ENCODE measurements at regions not wholly inside any gene's neighbourhood (a gene's known extent, or its start where the extent isn't known, plus 50 kb on each side); places are given as distances from the start of the nearest gene placed in this dataset.

DNA sequence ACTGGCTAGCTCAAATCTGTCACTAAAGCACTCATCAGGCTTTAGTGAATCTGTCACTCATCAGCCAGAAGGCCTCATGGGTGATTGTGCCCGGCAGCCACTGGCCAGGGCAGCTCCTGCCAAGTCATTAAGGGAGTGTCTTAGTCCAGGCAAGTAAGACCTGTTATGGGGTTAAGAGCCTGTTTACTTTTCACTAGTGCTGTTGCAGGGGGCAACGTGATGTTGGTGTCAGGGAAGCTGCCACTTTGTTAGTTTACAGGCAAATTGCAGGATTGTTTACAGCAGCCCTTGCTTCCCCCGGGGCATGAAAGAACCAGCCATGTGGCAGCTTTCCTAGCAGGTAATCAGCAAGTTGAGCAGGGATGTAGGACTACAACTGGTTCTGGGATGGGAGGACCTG, 155.6 kb upstream of the NCAM1 start:
- DNase-seq (ENCODE audit: extremely low spot score), result no peak
- TF ChIP-seq CTBP1 (IDR thresholded peaks at IDR 0.05; ENCODE audit: borderline replicate concordance) (no peak), FOXK2 (IDR thresholded peaks at IDR 0.05) (no peak), ARNT (IDR thresholded peaks at IDR 0.05) (no peak), HDGF (IDR thresholded peaks at IDR 0.05; ENCODE audit: borderline replicate concordance) (no peak), LEF1 (IDR thresholded peaks at IDR 0.05; ENCODE audit: borderline replicate concordance) (no peak), L3MBTL2 (conservative IDR thresholded peaks at IDR 0.05) (no peak), NFRKB (IDR thresholded peaks at IDR 0.05) (no peak), SP1 (IDR thresholded peaks at IDR 0.05) (no peak), FOXM1 (IDR thresholded peaks at IDR 0.05; ENCODE audit: borderline replicate concordance) (no peak), BHLHE40 (IDR thresholded peaks at IDR 0.05; ENCODE audit: borderline replicate concordance) (no peak), ELF4 (IDR thresholded peaks at IDR 0.05) (no peak), ZNF384 (IDR thresholded peaks at IDR 0.05) (no peak), SUZ12 (IDR thresholded peaks at IDR 0.05) (no peak)
- TF ChIP-seq, protein P1, sequence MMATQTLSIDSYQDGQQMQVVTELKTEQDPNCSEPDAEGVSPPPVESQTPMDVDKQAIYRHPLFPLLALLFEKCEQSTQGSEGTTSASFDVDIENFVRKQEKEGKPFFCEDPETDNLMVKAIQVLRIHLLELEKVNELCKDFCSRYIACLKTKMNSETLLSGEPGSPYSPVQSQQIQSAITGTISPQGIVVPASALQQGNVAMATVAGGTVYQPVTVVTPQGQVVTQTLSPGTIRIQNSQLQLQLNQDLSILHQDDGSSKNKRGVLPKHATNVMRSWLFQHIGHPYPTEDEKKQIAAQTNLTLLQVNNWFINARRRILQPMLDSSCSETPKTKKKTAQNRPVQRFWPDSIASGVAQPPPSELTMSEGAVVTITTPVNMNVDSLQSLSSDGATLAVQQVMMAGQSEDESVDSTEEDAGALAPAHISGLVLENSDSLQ (IDR thresholded peaks at IDR 0.05), result no peak
- ChIA-PET POLR2A (no interaction called here), CTCF (no interaction called here)

DNA sequence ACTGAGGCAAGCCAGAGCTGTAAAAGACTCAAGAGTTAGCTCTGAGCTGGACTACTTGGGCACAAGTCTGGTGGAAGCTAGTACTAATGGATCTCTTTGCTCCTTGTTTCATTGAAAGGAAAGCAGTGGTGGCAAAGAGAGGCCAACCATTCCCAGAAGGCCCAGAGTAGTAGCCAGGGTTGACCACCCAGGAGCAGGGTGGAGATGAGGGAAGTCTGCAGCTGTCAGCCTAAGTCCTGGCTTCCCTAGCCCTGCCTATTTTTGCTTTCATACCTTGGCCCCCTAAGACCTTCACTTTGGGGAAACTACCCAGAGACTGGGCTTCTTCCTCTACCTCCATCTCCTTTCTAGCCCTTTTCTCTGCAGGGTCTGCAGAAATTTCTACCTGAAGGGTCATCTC, 155.0 kb upstream of the NCAM1 start:
- CTCF ChIA-PET, result no interaction called here
- TF ChIP-seq BHLHE40 (IDR thresholded peaks at IDR 0.05; ENCODE audit: borderline replicate concordance) (no peak), CTBP1 (IDR thresholded peaks at IDR 0.05; ENCODE audit: borderline replicate concordance) (no peak), NFRKB (IDR thresholded peaks at IDR 0.05) (no peak), FOXM1 (IDR thresholded peaks at IDR 0.05; ENCODE audit: borderline replicate concordance) (no peak), ELF4 (IDR thresholded peaks at IDR 0.05) (no peak), HDGF (IDR thresholded peaks at IDR 0.05; ENCODE audit: borderline replicate concordance) (no peak)
- POLR2A ChIA-PET, result no interaction called here
- no peak for DNase-seq (ENCODE audit: extremely low spot score)

DNA sequence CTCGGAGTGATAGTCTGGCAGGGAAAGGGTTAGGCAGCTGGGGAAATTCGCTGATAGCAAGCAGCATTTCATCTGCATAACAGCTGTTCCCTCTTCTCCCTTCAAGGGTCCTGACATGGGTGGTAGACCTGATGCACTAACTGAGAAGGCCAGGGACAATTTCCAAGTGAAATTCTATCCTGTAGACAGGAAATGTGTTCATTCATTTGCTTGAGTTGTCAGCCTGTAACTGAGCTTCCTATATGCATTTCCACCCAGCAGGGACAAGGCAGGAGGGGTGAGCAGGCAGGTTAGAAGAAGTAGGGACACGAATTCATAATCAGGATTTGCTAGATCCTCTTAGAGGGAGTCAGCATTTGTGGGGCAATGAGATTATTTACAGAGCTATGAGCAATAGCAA, 154.3 kb upstream of the NCAM1 start:
- CTCF ChIA-PET, result no interaction called here
- no peak for DNase-seq (ENCODE audit: extremely low spot score)
- TF ChIP-seq ARNT (IDR thresholded peaks at IDR 0.05), result no peak
- TF ChIP-seq FOXA1 (IDR thresholded peaks at IDR 0.05), result no peak
- TF ChIP-seq CTBP1 (IDR thresholded peaks at IDR 0.05; ENCODE audit: borderline replicate concordance), result no peak
- no peak for TF ChIP-seq FOXM1 (IDR thresholded peaks at IDR 0.05; ENCODE audit: borderline replicate concordance)
- no peak for TF ChIP-seq NFRKB (IDR thresholded peaks at IDR 0.05)
- TF ChIP-seq TARDBP (IDR thresholded peaks at IDR 0.05), result no peak
- TF ChIP-seq HDGF (IDR thresholded peaks at IDR 0.05; ENCODE audit: borderline replicate concordance), result no peak
- no peak for TF ChIP-seq BHLHE40 (IDR thresholded peaks at IDR 0.05; ENCODE audit: borderline replicate concordance)
- TF ChIP-seq ZNF384 (IDR thresholded peaks at IDR 0.05), result no peak
- TF ChIP-seq SUZ12 (IDR thresholded peaks at IDR 0.05), result no peak
- no peak for TF ChIP-seq L3MBTL2 (conservative IDR thresholded peaks at IDR 0.05)
- no peak for TF ChIP-seq SP1 (IDR thresholded peaks at IDR 0.05)
- no peak for TF ChIP-seq LEF1 (IDR thresholded peaks at IDR 0.05; ENCODE audit: borderline replicate concordance)
- POLR2A ChIA-PET, result no interaction called here

- no peak for DNase-seq (ENCODE audit: extremely low spot score)
- ChIA-PET POLR2A (no interaction called here), CTCF (no interaction called here)
- no peak for TF ChIP-seq NFRKB (IDR thresholded peaks at IDR 0.05)
- no peak for TF ChIP-seq SUZ12 (IDR thresholded peaks at IDR 0.05)
- TF ChIP-seq SP1 (IDR thresholded peaks at IDR 0.05), result no peak
- TF ChIP-seq ZNF384 (IDR thresholded peaks at IDR 0.05), result no peak
- TF ChIP-seq HDGF (IDR thresholded peaks at IDR 0.05; ENCODE audit: borderline replicate concordance), result no peak
- no peak for TF ChIP-seq L3MBTL2 (conservative IDR thresholded peaks at IDR 0.05)
- no peak for TF ChIP-seq CTBP1 (IDR thresholded peaks at IDR 0.05; ENCODE audit: borderline replicate concordance)
- TF ChIP-seq TARDBP (IDR thresholded peaks at IDR 0.05), result no peak
- no peak for TF ChIP-seq BHLHE40 (IDR thresholded peaks at IDR 0.05; ENCODE audit: borderline replicate concordance)
- TF ChIP-seq, protein P1 (IDR thresholded peaks at IDR 0.05), result no peak
- no peak for TF ChIP-seq LEF1 (IDR thresholded peaks at IDR 0.05; ENCODE audit: borderline replicate concordance)
- TF ChIP-seq FOXK2 (IDR thresholded peaks at IDR 0.05), result no peak
- TF ChIP-seq FOXM1 (IDR thresholded peaks at IDR 0.05; ENCODE audit: borderline replicate concordance), result no peak
- TF ChIP-seq ARNT (IDR thresholded peaks at IDR 0.05), result no peak
- no peak for TF ChIP-seq ELF4 (IDR thresholded peaks at IDR 0.05)
- no peak for TF ChIP-seq FOXA1 (IDR thresholded peaks at IDR 0.05)
These were observed 151.8 kb upstream of the NCAM1 start for GRCh38 chr11:112809429-112809828.

GRCh38 chr11:112810951-112811350, 150.3 kb upstream of the NCAM1 start:
- POLR2A ChIA-PET, result no interaction called here
- no peak for TF ChIP-seq HDGF (IDR thresholded peaks at IDR 0.05; ENCODE audit: borderline replicate concordance)
- TF ChIP-seq FOXK2 (IDR thresholded peaks at IDR 0.05), result no peak
- TF ChIP-seq L3MBTL2 (conservative IDR thresholded peaks at IDR 0.05), result no peak
- DNase-seq (ENCODE audit: extremely low spot score), result no peak
- CTCF ChIA-PET, result no interaction called here

GRCh38 chr11:112811783-112812182, 149.4 kb upstream of the NCAM1 start:
- DNase-seq (ENCODE audit: extremely low spot score), result no peak
- no peak for TF ChIP-seq FOXK2 (IDR thresholded peaks at IDR 0.05)
- no peak for TF ChIP-seq ARNT (IDR thresholded peaks at IDR 0.05)
- TF ChIP-seq FOXA1 (IDR thresholded peaks at IDR 0.05), result no peak
- no peak for TF ChIP-seq LEF1 (IDR thresholded peaks at IDR 0.05; ENCODE audit: borderline replicate concordance)
- TF ChIP-seq CTBP1 (IDR thresholded peaks at IDR 0.05; ENCODE audit: borderline replicate concordance), result no peak
- no peak for TF ChIP-seq HDGF (IDR thresholded peaks at IDR 0.05; ENCODE audit: borderline replicate concordance)
- no peak for TF ChIP-seq SP1 (IDR thresholded peaks at IDR 0.05)
- ChIA-PET CTCF (no interaction called here), POLR2A (no interaction called here)

DNA sequence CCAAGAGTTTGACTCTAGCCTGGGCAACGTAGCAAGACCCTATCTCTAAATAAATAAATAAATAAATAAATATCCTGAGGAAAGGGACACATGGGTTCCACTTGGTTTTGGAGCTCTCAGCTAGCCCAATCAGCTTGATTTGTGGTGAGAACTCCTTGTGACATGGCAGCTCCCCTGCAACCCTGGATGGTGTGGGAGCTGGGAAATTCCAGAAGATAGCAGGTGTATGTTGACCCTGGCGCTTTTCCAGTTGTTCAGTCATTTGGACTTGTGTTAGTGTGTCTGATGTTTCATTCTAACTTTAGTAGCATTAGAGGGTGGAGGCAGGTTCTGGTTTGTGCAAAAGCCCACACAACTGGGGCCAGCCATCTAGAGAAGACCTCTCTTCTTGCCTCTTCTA, 148.5 kb upstream of the NCAM1 start:
- CTCF ChIA-PET, result no interaction called here
- no peak for DNase-seq (ENCODE audit: extremely low spot score)
- POLR2A ChIA-PET, result no interaction called here
- TF ChIP-seq SP1 (IDR thresholded peaks at IDR 0.05) (no peak), LEF1 (IDR thresholded peaks at IDR 0.05; ENCODE audit: borderline replicate concordance) (no peak), ARNT (IDR thresholded peaks at IDR 0.05) (no peak), HDGF (IDR thresholded peaks at IDR 0.05; ENCODE audit: borderline replicate concordance) (no peak), TARDBP (IDR thresholded peaks at IDR 0.05) (no peak), BHLHE40 (IDR thresholded peaks at IDR 0.05; ENCODE audit: borderline replicate concordance) (no peak), NFRKB (IDR thresholded peaks at IDR 0.05) (no peak), SUZ12 (IDR thresholded peaks at IDR 0.05) (no peak), L3MBTL2 (conservative IDR thresholded peaks at IDR 0.05) (no peak), CTBP1 (IDR thresholded peaks at IDR 0.05; ENCODE audit: borderline replicate concordance) (no peak), ZNF384 (IDR thresholded peaks at IDR 0.05) (no peak), ELF4 (IDR thresholded peaks at IDR 0.05) (no peak), FOXA1 (IDR thresholded peaks at IDR 0.05) (no peak), FOXM1 (IDR thresholded peaks at IDR 0.05; ENCODE audit: borderline replicate concordance) (no peak), FOXK2 (IDR thresholded peaks at IDR 0.05) (no peak)
- TF ChIP-seq, protein P1 (IDR thresholded peaks at IDR 0.05), result no peak
